HG03039 (cell line): ENCODE measurements at regions not wholly inside any gene's neighbourhood (a gene's known extent, or its start where the extent isn't known, plus 50 kb on each side); places are given as distances from the start of the nearest gene placed in this dataset.

Source experiments
- ATAC-seq: cut with Tn5 transposase; IDR thresholded peaks from one replicate; pipeline ENCODE4 v1.9.1; 2021; ENCODE audit warnings: mild to moderate bottlenecking, moderate library complexity; ENCODE audit not compliant: unreplicated experiment

DNA sequence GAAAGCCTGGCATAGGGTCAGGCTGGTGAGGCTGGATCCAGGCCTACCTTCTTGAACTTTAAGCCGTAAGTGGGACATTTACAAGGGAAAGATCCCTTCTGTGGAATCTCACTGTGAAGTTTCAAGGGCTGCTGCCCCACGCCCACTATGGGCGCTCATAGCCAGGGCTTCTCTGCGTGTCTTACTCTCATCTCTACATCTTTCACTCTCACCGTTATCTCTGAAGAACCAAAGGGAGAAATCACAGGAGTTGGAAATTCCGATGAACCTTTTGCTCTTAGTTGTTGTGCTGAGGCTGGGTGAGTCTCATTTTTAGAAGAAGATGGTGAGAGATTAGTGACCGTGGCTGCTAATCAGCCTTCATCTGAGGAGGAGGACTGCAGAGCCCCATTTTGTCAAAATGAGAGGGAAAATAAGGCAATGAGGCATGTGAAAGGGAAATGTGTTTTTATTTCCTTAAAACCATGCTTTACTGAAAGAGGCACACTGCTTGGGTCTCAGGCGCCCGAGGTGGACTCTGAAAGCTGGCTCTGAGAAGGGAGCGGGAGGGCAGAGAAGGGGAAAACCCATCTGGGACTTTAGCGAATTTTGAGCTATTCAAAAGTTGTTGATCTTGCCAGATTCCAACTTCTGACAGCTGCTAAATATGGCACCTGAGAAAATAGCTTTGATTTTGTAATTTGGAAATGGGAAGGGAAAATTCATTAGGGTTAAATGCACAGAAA lies 301.5 kb downstream of the CLIC5 start:
- no peak for ATAC-seq
